ENCODE measurements at regions not wholly inside any gene's neighbourhood (a gene's known extent, or its start where the extent isn't known, plus 50 kb on each side); places are given as distances from the start of the nearest gene placed in this dataset.

GRCh38 chr6:14811775-14812428 lies 434.0 kb upstream of the JARID2 start:
- DNase-seq (ENCODE audit: low read depth) = peak; percentile 37
- FAIRE-seq = no peak
- no peaks in the 10 kb centered on the region for H3K36me3 ChIP-seq (ENCODE audit: control insufficient read depth, insufficient read depth, low read length)
- TF ChIP-seq, protein P1, sequence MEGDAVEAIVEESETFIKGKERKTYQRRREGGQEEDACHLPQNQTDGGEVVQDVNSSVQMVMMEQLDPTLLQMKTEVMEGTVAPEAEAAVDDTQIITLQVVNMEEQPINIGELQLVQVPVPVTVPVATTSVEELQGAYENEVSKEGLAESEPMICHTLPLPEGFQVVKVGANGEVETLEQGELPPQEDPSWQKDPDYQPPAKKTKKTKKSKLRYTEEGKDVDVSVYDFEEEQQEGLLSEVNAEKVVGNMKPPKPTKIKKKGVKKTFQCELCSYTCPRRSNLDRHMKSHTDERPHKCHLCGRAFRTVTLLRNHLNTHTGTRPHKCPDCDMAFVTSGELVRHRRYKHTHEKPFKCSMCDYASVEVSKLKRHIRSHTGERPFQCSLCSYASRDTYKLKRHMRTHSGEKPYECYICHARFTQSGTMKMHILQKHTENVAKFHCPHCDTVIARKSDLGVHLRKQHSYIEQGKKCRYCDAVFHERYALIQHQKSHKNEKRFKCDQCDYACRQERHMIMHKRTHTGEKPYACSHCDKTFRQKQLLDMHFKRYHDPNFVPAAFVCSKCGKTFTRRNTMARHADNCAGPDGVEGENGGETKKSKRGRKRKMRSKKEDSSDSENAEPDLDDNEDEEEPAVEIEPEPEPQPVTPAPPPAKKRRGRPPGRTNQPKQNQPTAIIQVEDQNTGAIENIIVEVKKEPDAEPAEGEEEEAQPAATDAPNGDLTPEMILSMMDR (IDR thresholded peaks at IDR 0.05; ENCODE audit: insufficient read depth, low read length, severe bottlenecking) = no peak
- H3K4me3 ChIP-seq (ENCODE audit: low read depth, low read length) = no peak overlapping the region
- H3K27me3 ChIP-seq (ENCODE audit: control insufficient read depth, insufficient read depth, low read length) = no peaks in the 10 kb centered on the region

DNA sequence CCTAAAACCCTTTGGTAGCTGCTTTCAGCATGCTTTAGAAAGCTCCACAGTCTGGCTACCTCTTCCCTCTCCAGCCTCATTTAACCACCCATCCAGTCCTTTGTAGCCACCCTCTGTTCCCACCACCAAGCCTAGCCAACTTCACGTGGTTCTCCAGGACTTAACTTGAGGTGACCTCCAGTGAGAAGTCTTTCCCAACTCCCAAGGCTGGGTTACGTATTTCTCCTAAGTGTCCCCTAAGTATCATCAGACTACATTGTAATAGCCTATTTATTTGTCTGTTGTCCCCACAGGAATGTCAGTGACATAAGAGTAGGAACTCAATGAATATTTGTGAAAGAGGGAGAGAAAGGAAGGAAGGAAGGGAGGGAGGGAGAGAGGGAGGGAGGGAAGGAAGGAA lies 431.9 kb upstream of the JARID2 start:
- Histone ChIP-seq H3K36me3 (ENCODE audit: control insufficient read depth, insufficient read depth, low read length) (no peaks in the 10 kb centered on the region), H3K4me3 (ENCODE audit: low read depth, low read length) (no peak overlapping the region), H3K27me3 (ENCODE audit: control insufficient read depth, insufficient read depth, low read length) (no peaks in the 10 kb centered on the region)
- DNase-seq (ENCODE audit: low read depth) (no peak), FAIRE-seq (no peak)
- TF ChIP-seq, protein P1 (IDR thresholded peaks at IDR 0.05; ENCODE audit: insufficient read depth, low read length, severe bottlenecking) = no peak

DNA sequence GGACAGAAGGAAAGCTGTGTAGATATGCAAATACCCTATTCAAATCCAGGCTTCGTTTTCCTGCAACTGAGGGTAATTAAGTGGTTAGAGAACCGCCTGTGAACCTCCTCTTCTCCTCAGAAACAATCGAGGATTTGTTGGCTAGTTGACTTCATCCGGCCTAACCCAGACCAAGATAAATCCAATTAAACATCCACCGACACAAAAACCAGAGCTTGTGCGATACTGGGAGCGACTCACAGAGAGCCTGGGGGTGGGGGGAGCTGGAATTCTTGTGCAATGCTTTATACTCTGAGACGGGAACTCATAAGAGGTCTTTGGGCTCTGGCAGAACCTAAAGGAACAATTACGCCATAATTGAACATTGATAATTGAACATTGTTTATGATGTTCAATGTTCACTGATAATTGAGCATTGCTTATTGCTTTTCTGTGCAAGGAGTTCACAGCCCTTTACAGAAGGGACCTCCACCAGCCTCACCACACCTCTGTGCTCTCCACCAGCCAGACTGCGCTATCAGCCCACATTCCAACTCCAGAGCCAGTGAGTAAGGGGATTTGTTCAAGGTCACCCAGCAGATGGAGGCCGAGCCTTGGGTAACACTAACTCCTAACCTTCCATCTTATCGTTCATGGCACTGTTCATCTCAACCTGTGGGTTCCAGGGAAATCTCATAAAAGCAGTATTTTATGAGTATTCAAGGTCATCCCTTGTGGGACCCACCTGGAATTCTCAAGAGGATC lies 429.6 kb upstream of the JARID2 start:
- FAIRE-seq = no peak
- Histone ChIP-seq H3K4me3 (ENCODE audit: low read depth, low read length) (no peak overlapping the region), H3K27me3 (ENCODE audit: control insufficient read depth, insufficient read depth, low read length) (no peaks in the 10 kb centered on the region), H3K36me3 (ENCODE audit: control insufficient read depth, insufficient read depth, low read length) (no peaks in the 10 kb centered on the region)
- TF ChIP-seq, protein P1 (IDR thresholded peaks at IDR 0.05; ENCODE audit: insufficient read depth, low read length, severe bottlenecking) = no peak
- DNase-seq (ENCODE audit: low read depth) = no peak

- TF ChIP-seq, protein P1 (IDR thresholded peaks at IDR 0.05; ENCODE audit: insufficient read depth, low read length, severe bottlenecking) = no peak
- no peak for FAIRE-seq
- no peaks in the 10 kb centered on the region for H3K27me3 ChIP-seq (ENCODE audit: control insufficient read depth, insufficient read depth, low read length)
- H3K4me3 ChIP-seq (ENCODE audit: low read depth, low read length) = no peak overlapping the region
- DNase-seq (ENCODE audit: low read depth) = no peak
- H3K36me3 ChIP-seq (ENCODE audit: control insufficient read depth, insufficient read depth, low read length) = no peaks in the 10 kb centered on the region
These were observed 428.8 kb upstream of the JARID2 start for GRCh38 chr6:14817074-14817473.

- H3K27me3 ChIP-seq (ENCODE audit: control insufficient read depth, insufficient read depth, low read length) = no peaks in the 10 kb centered on the region
- TF ChIP-seq, protein P1 (IDR thresholded peaks at IDR 0.05; ENCODE audit: insufficient read depth, low read length, severe bottlenecking) = no peak
- no peaks in the 10 kb centered on the region for H3K36me3 ChIP-seq (ENCODE audit: control insufficient read depth, insufficient read depth, low read length)
- no peak overlapping the region for H3K4me3 ChIP-seq (ENCODE audit: low read depth, low read length)
- FAIRE-seq (no peak), DNase-seq (ENCODE audit: low read depth) (no peak)
These were observed 427.4 kb upstream of the JARID2 start for GRCh38 chr6:14818422-14818884.
